Body of pancreas (tissue), 4 donors: ENCODE measurements at regions not wholly inside any gene's neighbourhood (a gene's known extent, or its start where the extent isn't known, plus 50 kb on each side); places are given as distances from the start of the nearest gene placed in this dataset.
A peak's percentile ranks its signal among the peaks of the same experiment; 100 is the strongest.

Source experiments
- ATAC-seq: fragments of 150-250 bp; one replicate; pipeline ENCODE4 v1.9.1; 2016
- DNase-seq, 4 donors: peaks; one replicate each; pipeline ENCODE4 v3.0.0-alpha.2; 2019
- H3K27ac ChIP-seq, 4 donors: fragments of 200-600 bp; sonication (generic); 1 replicate in 3 of 4; 2 replicates in 1 of 4; pipeline versions ENCODE4 v1.5.1 to v1.6.1; 2016 to 2019; ENCODE audit warnings: mild to moderate bottlenecking in 1 of 4, mixed read lengths in 1 of 4, moderate library complexity in 1 of 4
- H3K27me3 ChIP-seq, 2 donors: fragments of 200-600 bp; sonication (generic); one replicate each; pipeline ENCODE4 v1.6.0; 2016; ENCODE audit warnings: mild to moderate bottlenecking in 1 of 2
- H3K36me3 ChIP-seq, 2 donors: fragments of 200-600 bp; sonication (generic); replicated peaks in 1 of 2; 2 replicates each; pipeline ENCODE4 v1.5.1; 2016; ENCODE audit warnings: low read depth in 2 of 2; ENCODE audit not compliant: insufficient read depth in 1 of 2
- H3K4me1 ChIP-seq: fragments of 200-600 bp; sonication (generic); one replicate; pipeline ENCODE4 v1.6.0; 2016
- H3K4me3 ChIP-seq, 2 donors: fragments of 200-600 bp; sonication (generic); 1 replicate in 1 of 2; 2 replicates in 1 of 2; pipeline ENCODE4 v1.5.1; 2016 to 2019
- H3K9me3 ChIP-seq, 3 donors: fragments of 200-600 bp; sonication (generic); 1 replicate in 2 of 3; 2 replicates in 1 of 3; pipeline ENCODE4 v1.5.1; 2016
- CTCF ChIP-seq, 7 experiments: fragments of 450-650 bp in 4 of 7; fragments of 200-600 bp in 3 of 7; sonication (generic) in 3 of 7; IDR thresholded peaks; one replicate each; pipeline ENCODE4 v1.5.1; 2016 to 2019; ENCODE audit warnings: antibody characterized with exemption in 7 of 7
- POLR2A ChIP-seq, 3 donors: fragments of 450-650 bp; IDR thresholded peaks; one replicate each; pipeline ENCODE4 v1.6.1; 2016; ENCODE audit warnings: antibody characterized with exemption in 3 of 3, mild to moderate bottlenecking in 2 of 3
- WGBS, 2 donors: methylation state at CpG; one replicate each; pipeline ENCODE4 v1.1.5; 2017; 5-methylcytosine and 5-hydroxymethylcytosine counted together
- intact Hi-C: fragments of 100-400 bp; cut with DNase I; formaldehyde crosslinking; loops from one replicate; pipeline ENCODE4 v1.15.1; 2023

GRCh38 chr15:85314146-85314545 is 66.3 kb upstream of the AKAP13 start:
- WGBS, 2 donors: 94 to 95% methylated on average over 3 of the region's 3 CpGs
- no peak for TF ChIP-seq CTCF (IDR thresholded peaks at IDR 0.05)
- no peak for TF ChIP-seq POLR2A (IDR thresholded peaks at IDR 0.05)
- Histone ChIP-seq H3K4me3 (no peak overlapping the region), H3K36me3 (no peaks in the 10 kb centered on the region), H3K27me3 (no peaks in the 10 kb centered on the region), H3K4me1 (no peaks in the 10 kb centered on the region), H3K27ac (no peak overlapping the region), H3K9me3 (no peaks in the 10 kb centered on the region)
- ATAC-seq: no peak
- no peak for DNase-seq
- intact Hi-C loops: no loop called here

DNA sequence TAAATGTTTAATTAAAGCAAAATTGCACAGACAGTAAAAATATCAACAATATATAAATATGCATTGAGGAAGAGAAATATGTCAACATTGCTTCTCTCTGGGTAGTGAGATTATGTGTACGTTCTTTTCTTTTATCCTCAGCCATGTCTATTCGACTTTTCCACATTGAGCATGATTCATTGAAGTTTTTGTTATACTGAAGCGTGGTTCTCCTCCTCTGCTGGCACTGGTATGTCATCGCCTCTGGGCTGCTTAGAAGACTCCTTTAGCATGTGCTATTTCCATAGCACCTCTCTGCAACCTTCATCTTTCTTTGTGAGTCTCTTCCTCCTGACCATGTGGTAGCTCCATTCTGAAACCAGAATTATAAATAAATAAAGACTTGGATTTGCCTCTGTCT is 65.8 kb upstream of the AKAP13 start:
- Histone ChIP-seq H3K27me3 (no peaks in the 10 kb centered on the region), H3K36me3 (no peaks in the 10 kb centered on the region), H3K4me3 (no peak overlapping the region), H3K27ac (no peak overlapping the region), H3K4me1 (no peaks in the 10 kb centered on the region), H3K9me3 (no peaks in the 10 kb centered on the region)
- WGBS, 2 donors: 78 to 89% methylated on average over 4 of the region's 4 CpGs
- ATAC-seq (no peak), DNase-seq (no peak)
- intact Hi-C loops: no loop called here
- TF ChIP-seq POLR2A (IDR thresholded peaks at IDR 0.05): no peak
- no peak for TF ChIP-seq CTCF (IDR thresholded peaks at IDR 0.05)

- no peak overlapping the region for H3K4me3 ChIP-seq
- intact Hi-C loops: no loop called here
- TF ChIP-seq POLR2A (IDR thresholded peaks at IDR 0.05) (no peak), CTCF (IDR thresholded peaks at IDR 0.05) (no peak)
- no peak for ATAC-seq
- H3K27ac ChIP-seq: no peak overlapping the region
- H3K9me3 ChIP-seq: no peaks in the 10 kb centered on the region
- DNase-seq: no peak
- H3K36me3 ChIP-seq: no peaks in the 10 kb centered on the region
- 69 to 83% methylated on average over 8 of the region's 8 CpGs for WGBS, 2 donors
- no peaks in the 10 kb centered on the region for H3K27me3 ChIP-seq
- H3K4me1 ChIP-seq: no peaks in the 10 kb centered on the region
These were observed 64.0 kb upstream of the AKAP13 start for GRCh38 chr15:85316244-85316934.

DNA sequence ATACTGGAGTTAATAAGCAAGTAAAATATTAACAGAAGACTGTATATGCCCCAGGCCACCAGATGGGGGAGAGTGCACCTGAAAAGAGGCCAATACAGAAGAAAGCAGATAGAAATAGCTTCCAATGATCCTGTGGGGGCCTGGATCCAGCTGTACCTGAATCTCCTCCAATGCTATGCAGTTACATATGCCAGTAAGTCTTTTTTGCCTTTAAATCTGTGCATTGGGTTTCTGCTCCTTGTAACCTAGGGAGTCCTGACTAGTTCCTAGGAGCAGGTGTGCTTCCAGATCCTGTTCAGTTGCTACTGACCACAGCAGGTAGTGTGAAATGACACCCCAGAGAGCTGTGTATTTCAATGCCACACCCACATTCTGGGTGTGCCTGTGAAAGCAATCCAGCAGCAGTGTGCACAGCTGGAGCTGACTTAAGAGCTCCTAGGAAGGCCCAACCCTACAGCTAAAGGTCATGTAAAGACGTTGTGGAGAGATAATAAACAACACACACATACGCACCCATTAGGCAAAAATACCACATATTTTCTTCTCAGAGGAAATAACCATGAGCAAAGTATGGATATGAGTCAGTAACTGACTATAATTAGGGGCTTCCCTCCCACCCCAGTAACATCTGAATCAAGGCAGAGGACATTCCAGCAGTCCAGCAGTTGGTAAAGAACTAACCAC is 62.2 kb upstream of the AKAP13 start:
- peak in 2 of 4 donors; percentile 28 to 35 for DNase-seq
- ATAC-seq: no peak

More for the DNA sequence above, 62.2 kb upstream of the AKAP13 start:
- Histone ChIP-seq H3K4me1 (no peaks in the 10 kb centered on the region), H3K27me3 (no peaks in the 10 kb centered on the region), H3K9me3 (no peaks in the 10 kb centered on the region), H3K36me3 (no peaks in the 10 kb centered on the region), H3K4me3 (no peak overlapping the region), H3K27ac (no peak overlapping the region)
- WGBS, 2 donors: 43 to 45% methylated on average over 2 of the region's 2 CpGs
- intact Hi-C loops: no loop called here
- TF ChIP-seq CTCF (IDR thresholded peaks at IDR 0.05): no peak
